ENCODE measurements at regions not wholly inside any gene's neighbourhood (a gene's known extent, or its start where the extent isn't known, plus 50 kb on each side); places are given as distances from the start of the nearest gene placed in this dataset.

- intact Hi-C loops (cut with micrococcal nuclease), result no loop called here
- TF ChIP-seq CTCF (IDR thresholded peaks at IDR 0.05; ENCODE audit: borderline replicate concordance), result no peak
- H3K9me3 ChIP-seq (replicated peaks), result no peaks in the 10 kb centered on the region
- H3K4me1 ChIP-seq, result peaks cover 31% of the 10 kb centered on the region
- H3K36me3 ChIP-seq, result no peaks in the 10 kb centered on the region
- no peak overlapping the region for H3K4me3 ChIP-seq
- H3K27me3 ChIP-seq (ENCODE audit: low read depth), result no peaks in the 10 kb centered on the region
- DNase-seq, result no peak
- no peak overlapping the region for H3K27ac ChIP-seq (replicated peaks)
Measured at GRCh38 chr11:8828580-8829361, 82.2 kb upstream of the AKIP1 start.

GRCh38 chr11:8829556-8829955 lies 81.4 kb upstream of the AKIP1 start:
- Histone ChIP-seq H3K4me1 (peaks cover 39% of the 10 kb centered on the region), H3K27ac (replicated peaks) (no peak overlapping the region), H3K9me3 (replicated peaks) (no peaks in the 10 kb centered on the region), H3K4me3 (no peak overlapping the region), H3K27me3 (ENCODE audit: low read depth) (no peaks in the 10 kb centered on the region), H3K36me3 (no peaks in the 10 kb centered on the region)
- no peak for DNase-seq
- no peak for TF ChIP-seq CTCF (IDR thresholded peaks at IDR 0.05; ENCODE audit: borderline replicate concordance)
- intact Hi-C loops (cut with micrococcal nuclease), result no loop called here

GRCh38 chr11:8830641-8831040 lies 80.3 kb upstream of the AKIP1 start:
- Histone ChIP-seq H3K27ac (replicated peaks) (no peak overlapping the region), H3K36me3 (no peaks in the 10 kb centered on the region), H3K27me3 (ENCODE audit: low read depth) (no peaks in the 10 kb centered on the region), H3K9me3 (replicated peaks) (no peaks in the 10 kb centered on the region), H3K4me3 (no peak overlapping the region), H3K4me1 (peaks cover 39% of the 10 kb centered on the region)
- no peak for TF ChIP-seq CTCF (IDR thresholded peaks at IDR 0.05; ENCODE audit: borderline replicate concordance)
- intact Hi-C loops (cut with micrococcal nuclease), result no loop called here
- DNase-seq, result no peak

GRCh38 chr11:8831861-8832260 lies 79.1 kb upstream of the AKIP1 start:
- no peak for DNase-seq
- Histone ChIP-seq H3K27ac (replicated peaks) (no peak overlapping the region), H3K36me3 (no peaks in the 10 kb centered on the region), H3K4me3 (no peak overlapping the region), H3K4me1 (peaks cover 35% of the 10 kb centered on the region), H3K9me3 (replicated peaks) (no peaks in the 10 kb centered on the region), H3K27me3 (ENCODE audit: low read depth) (no peaks in the 10 kb centered on the region)
- TF ChIP-seq CTCF (IDR thresholded peaks at IDR 0.05; ENCODE audit: borderline replicate concordance), result no peak
- intact Hi-C loops (cut with micrococcal nuclease), result no loop called here

GRCh38 chr11:8832571-8833260 lies 78.3 kb upstream of the AKIP1 start:
- DNase-seq, result no peak

More at GRCh38 chr11:8832571-8833260, 78.3 kb upstream of the AKIP1 start:
- intact Hi-C loops (cut with micrococcal nuclease), result no loop called here
- Histone ChIP-seq H3K27me3 (ENCODE audit: low read depth) (no peaks in the 10 kb centered on the region), H3K9me3 (replicated peaks) (no peaks in the 10 kb centered on the region), H3K36me3 (no peaks in the 10 kb centered on the region), H3K4me1 (peaks cover 27% of the 10 kb centered on the region), H3K4me3 (no peak overlapping the region), H3K27ac (replicated peaks) (peak overlapping the region; percentile 64)
- TF ChIP-seq CTCF (IDR thresholded peaks at IDR 0.05; ENCODE audit: borderline replicate concordance), result no peak
